HEK293 (cell line): ENCODE measurements at regions not wholly inside any gene's neighbourhood (a gene's known extent, or its start where the extent isn't known, plus 50 kb on each side); places are given as distances from the start of the nearest gene placed in this dataset.

Experiments
- CTCF ChIA-PET: fragments of 350-600 bp; formaldehyde crosslinking; extraction: SDS; loops from one replicate; lab custom pipeline; 2021; ENCODE audit warnings: antibody characterized with exemption; lab: Yijun Ruan, JAX
- POLR2A ChIA-PET: fragments of 300-600 bp; formaldehyde crosslinking; extraction: SDS; loops from one replicate; lab custom pipeline; 2020; ENCODE audit warnings: antibody characterized with exemption, inconsistent platforms; lab: Yijun Ruan, JAX
- H3K27ac ChIP-seq: fragments of 200-500 bp; sonication (Bioruptor generic); 2 replicates; pipeline ENCODE4 v1.5.1; 2014; ENCODE audit warnings: low read depth, low read length, control low read depth, inconsistent platforms; ENCODE audit errors: extremely low read depth
- H3K36me3 ChIP-seq, 2 experiments: fragments of 200-500 bp in 1 of 2; sonication (Bioruptor generic) in 1 of 2; 1 replicate in 1 of 2; 2 replicates in 1 of 2; pipeline ENCODE4 v1.5.1; 2014 to 2017; ENCODE audit warnings: inconsistent platforms in 2 of 2, low read length in 2 of 2; ENCODE audit not compliant: control insufficient read depth in 2 of 2, insufficient read depth in 1 of 2
- H3K4me1 ChIP-seq: fragments of 200-500 bp; sonication (Bioruptor generic); 2 replicates; pipeline ENCODE4 v1.5.1; 2014; ENCODE audit warnings: mild to moderate bottlenecking, low read length, inconsistent platforms; ENCODE audit not compliant: control insufficient read depth, insufficient read depth
- H3K4me3 ChIP-seq: 2 replicates; pipeline ENCODE4 v1.5.1; 2011; ENCODE audit warnings: low read depth, mild to moderate bottlenecking, control low read depth, low read length, moderate library complexity
- H3K9me3 ChIP-seq: fragments of 200-500 bp; sonication (Bioruptor generic); 2 replicates; pipeline ENCODE4 v1.5.1; 2014; ENCODE audit warnings: low read depth, low read length, inconsistent platforms; ENCODE audit not compliant: control insufficient read depth, insufficient read depth
- EGR2 ChIP-seq: fragments of 450-650 bp; formaldehyde crosslinking; IDR thresholded peaks from 2 replicates; pipeline ENCODE4 v1.5.1; 2016; ENCODE audit warnings: low read depth, missing biosample characterization, missing genetic modification characterization
- GFI1B ChIP-seq: fragments of 450-650 bp; formaldehyde crosslinking; IDR thresholded peaks from 2 replicates; pipeline ENCODE4 v1.5.1; 2016; ENCODE audit warnings: missing biosample characterization, missing genetic modification characterization
- KLF16 ChIP-seq: fragments of 450-650 bp; formaldehyde crosslinking; IDR thresholded peaks from 2 replicates; pipeline ENCODE4 v1.5.1; 2017; ENCODE audit warnings: missing biosample characterization, missing genetic modification characterization
- KLF7 ChIP-seq: fragments of 450-650 bp; formaldehyde crosslinking; IDR thresholded peaks from 2 replicates; pipeline ENCODE4 v1.5.1; 2016; ENCODE audit warnings: missing biosample characterization, missing genetic modification characterization, borderline replicate concordance
- KLF8 ChIP-seq: fragments of 450-650 bp; formaldehyde crosslinking; IDR thresholded peaks from 2 replicates; pipeline ENCODE4 v1.5.1; 2016; ENCODE audit warnings: missing biosample characterization, missing genetic modification characterization
- KLF9 ChIP-seq: fragments of 450-650 bp; formaldehyde crosslinking; IDR thresholded peaks from 2 replicates; pipeline ENCODE4 v1.5.1; 2016; ENCODE audit warnings: missing biosample characterization, missing genetic modification characterization, low read depth
- PRDM10 ChIP-seq: fragments of 450-650 bp; formaldehyde crosslinking; IDR thresholded peaks from 2 replicates; pipeline ENCODE4 v1.5.1; 2016; ENCODE audit warnings: missing biosample characterization, missing genetic modification characterization
- PRDM2 ChIP-seq: fragments of 450-650 bp; formaldehyde crosslinking; IDR thresholded peaks from 2 replicates; pipeline ENCODE4 v1.5.1; 2016; ENCODE audit warnings: missing biosample characterization, missing genetic modification characterization, borderline replicate concordance
- TSHZ1 ChIP-seq: fragments of 450-650 bp; formaldehyde crosslinking; IDR thresholded peaks from 2 replicates; pipeline ENCODE4 v1.5.1; 2016; ENCODE audit warnings: missing biosample characterization, missing genetic modification characterization, borderline replicate concordance
- YY1 ChIP-seq: fragments of 450-650 bp; formaldehyde crosslinking; IDR thresholded peaks from 2 replicates; pipeline ENCODE4 v1.5.1; 2018; ENCODE audit warnings: missing biosample characterization, missing genetic modification characterization
- ZBTB6 ChIP-seq: fragments of 450-650 bp; formaldehyde crosslinking; IDR thresholded peaks from 2 replicates; pipeline ENCODE4 v1.5.1; 2017; ENCODE audit warnings: missing biosample characterization, missing genetic modification characterization
- ZNF157 ChIP-seq: fragments of 450-650 bp; formaldehyde crosslinking; IDR thresholded peaks from 2 replicates; pipeline ENCODE4 v1.5.1; 2016; ENCODE audit warnings: missing biosample characterization, missing genetic modification characterization
- ZNF184 ChIP-seq: fragments of 450-650 bp; IDR thresholded peaks from 2 replicates; pipeline ENCODE4 v1.5.1; 2018; ENCODE audit warnings: missing biosample characterization, mild to moderate bottlenecking, missing genetic modification characterization
- ZNF449 ChIP-seq: fragments of 450-650 bp; formaldehyde crosslinking; IDR thresholded peaks from 2 replicates; pipeline ENCODE4 v1.5.1; 2017; ENCODE audit warnings: missing biosample characterization, mild to moderate bottlenecking, missing genetic modification characterization, moderate library complexity
- ZNF548 ChIP-seq: fragments of 450-650 bp; formaldehyde crosslinking; IDR thresholded peaks from 2 replicates; pipeline ENCODE4 v1.5.1; 2016; ENCODE audit warnings: missing biosample characterization, missing genetic modification characterization
- ZNF610 ChIP-seq: fragments of 450-650 bp; formaldehyde crosslinking; IDR thresholded peaks from 2 replicates; pipeline ENCODE4 v1.5.1; 2016; ENCODE audit warnings: missing biosample characterization, missing genetic modification characterization, borderline replicate concordance
- ZSCAN5A ChIP-seq: fragments of 450-650 bp; formaldehyde crosslinking; IDR thresholded peaks from 2 replicates; pipeline ENCODE4 v1.5.1; 2016; ENCODE audit warnings: missing biosample characterization, missing genetic modification characterization

- TF ChIP-seq ZSCAN5A (tag by site-specific recombination) (no peak), PRDM10 (no peak), ZNF548 (tag by site-specific recombination) (no peak), ZBTB6 (tag by site-specific recombination) (no peak)
These were observed 76.4 kb upstream of the UXS1 start (continued) for GRCh38 chr2:106270471-106270891.

- H3K4me3 ChIP-seq = peak overlapping the region; percentile 39
- no peak overlapping the region for H3K27ac ChIP-seq
- CTCF ChIA-PET = interaction anchor here (1.4 kb wide), 1 partner anchor 8 kb away, joined by 3 read pairs; no protein-coding TSS in a partner anchor
- H3K36me3 ChIP-seq = no peaks in the 10 kb centered on the region
- POLR2A ChIA-PET = no interaction called here
- no peaks in the 10 kb centered on the region for H3K9me3 ChIP-seq
- H3K4me1 ChIP-seq = no peaks in the 10 kb centered on the region
- no peak for TF ChIP-seq GFI1B (tag by site-specific recombination)
- TF ChIP-seq TSHZ1 = no peak
- TF ChIP-seq KLF16 = peak; percentile 32; the same call in 1 of the 2 replicates
- TF ChIP-seq KLF8 (tag by site-specific recombination) = peak; percentile 21; the same call in 1 of the 2 replicates
- TF ChIP-seq YY1 (tag by site-specific recombination) = no peak
- no peak for TF ChIP-seq ZNF449 (tag by site-specific recombination)
- 0 out of 2 replicates have a peak, but pooled peaks have one; percentile 25 for TF ChIP-seq EGR2
- no peak for TF ChIP-seq PRDM2 (tag by site-specific recombination)
- no peak for TF ChIP-seq ZNF157 (tag by site-specific recombination)
- peak; percentile 87 for TF ChIP-seq KLF9 (tag by site-specific recombination)
- TF ChIP-seq ZNF184 (tag by site-specific recombination) = no peak
- no peak for TF ChIP-seq ZNF610 (tag by site-specific recombination)
- TF ChIP-seq KLF7 (tag by site-specific recombination) = 0 out of 2 replicates have a peak, but pooled peaks have one; percentile 42
These were observed 75.6 kb upstream of the UXS1 start for GRCh38 chr2:106269591-106270291.
